Activated T-helper 1 cell treated with anti-CD3 and anti-CD28 coated beads, Interleukin-12 subunit alpha, Interleukin-12 subunit beta, Interleukin-2, Interleukin-4 antibody, amounts not matched to agents 30 ng/mL and 10 ng/mL and 1 ng/mL, durations not matched to agents 14 hours and 24 hours and 36 hours (primary cell): ENCODE measurements at regions not wholly inside any gene's neighbourhood (a gene's known extent, or its start where the extent isn't known, plus 50 kb on each side); places are given as distances from the start of the nearest gene placed in this dataset.

ENCODE experiments used
- DNase-seq: peaks from one replicate; pipeline ENCODE4 v3.0.0; 2021; ENCODE audit warnings: low spot score
- H3K27ac Mint-ChIP-seq: one replicate; pipeline ENCODE4 v1.8.0; 2021; ENCODE audit warnings: mild to moderate bottlenecking, mixed read lengths
- H3K27me3 Mint-ChIP-seq: one replicate; pipeline ENCODE4 v1.8.0; 2022; ENCODE audit warnings: mild to moderate bottlenecking, moderate library complexity, mixed read lengths; ENCODE audit not compliant: insufficient read depth
- H3K36me3 Mint-ChIP-seq: one replicate; pipeline ENCODE4 v1.8.0; 2021; ENCODE audit warnings: low read depth, mixed read lengths
- H3K4me1 Mint-ChIP-seq: one replicate; pipeline ENCODE4 v1.8.0; 2021; ENCODE audit warnings: low read depth, mixed read lengths
- H3K4me3 Mint-ChIP-seq: one replicate; pipeline ENCODE4 v1.8.0; 2021; ENCODE audit warnings: mild to moderate bottlenecking, moderate library complexity, mixed read lengths
- H3K9me3 Mint-ChIP-seq: one replicate; pipeline ENCODE4 v1.8.0; 2021; ENCODE audit warnings: mixed read lengths
- intact Hi-C: fragments of 100-400 bp; cut with micrococcal nuclease; formaldehyde crosslinking; loops from one replicate; pipeline ENCODE4 v1.15.1; 2024

DNA sequence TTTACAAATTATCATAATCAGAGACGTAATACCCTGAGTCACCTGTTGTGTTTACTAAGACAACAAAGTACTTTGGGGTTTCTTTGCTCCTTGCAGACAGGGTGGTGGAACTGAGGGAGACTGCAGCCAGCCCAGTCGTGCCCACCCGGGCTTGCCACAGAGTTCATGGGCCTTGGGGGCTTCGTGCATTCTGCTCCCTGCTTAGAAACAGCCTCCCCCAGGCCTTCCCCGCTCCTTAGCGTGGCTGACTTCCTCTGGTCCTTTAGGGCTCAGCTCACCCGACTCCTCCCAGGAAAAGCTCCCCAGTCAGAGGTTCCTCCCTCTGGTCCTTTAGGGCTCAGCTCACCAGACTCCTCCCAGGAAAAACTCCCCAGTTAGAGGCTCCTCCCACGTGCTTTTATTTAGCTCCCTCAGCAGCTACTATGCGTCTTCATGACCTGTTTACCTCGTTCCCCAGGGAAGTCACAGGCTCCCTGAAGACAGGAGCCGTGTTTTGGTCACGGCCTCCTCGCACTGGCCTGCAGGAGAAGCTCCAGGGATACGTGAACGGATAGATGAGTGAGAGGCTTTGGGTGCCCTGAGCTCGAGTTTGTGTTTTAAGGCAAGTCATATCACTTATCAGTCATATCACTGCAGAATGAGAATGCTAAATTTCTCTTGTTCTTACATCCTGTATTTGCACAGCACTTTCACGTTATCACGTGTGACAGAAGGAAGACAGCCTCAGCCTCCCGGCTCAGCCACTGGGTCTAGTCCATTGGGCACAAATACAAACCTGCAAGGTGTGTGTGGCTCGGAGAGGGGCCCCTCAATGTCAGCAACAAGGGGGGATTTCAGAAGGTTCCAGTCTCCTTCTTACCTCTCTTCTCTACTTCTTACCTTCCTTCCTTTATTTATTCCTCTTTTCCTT lies 52.7 kb upstream of the VIPR2 start:
- peak overlapping the region; percentile 76 for H3K4me3 Mint-ChIP-seq
- H3K27ac Mint-ChIP-seq, result peak overlapping the region; percentile 94
- H3K27me3 Mint-ChIP-seq, result peaks cover 3% of the 10 kb centered on the region
- DNase-seq, result peak; percentile 35
- H3K36me3 Mint-ChIP-seq, result no peaks in the 10 kb centered on the region
- H3K4me1 Mint-ChIP-seq, result peaks cover 36% of the 10 kb centered on the region
- intact Hi-C loops, result loop anchor here (1.0 to 2.0 kb wide), 4 partner anchors 53 to 493 kb away; partner anchors contain the start of genes NCAPG2 and VIPR2
- H3K9me3 Mint-ChIP-seq, result no peaks in the 10 kb centered on the region

- peak overlapping the region; percentile 21 for H3K27ac Mint-ChIP-seq
- H3K9me3 Mint-ChIP-seq, result no peaks in the 10 kb centered on the region
- no peak for DNase-seq
- intact Hi-C loops, result loop anchor here (2.0 kb wide), 3 partner anchors 52 to 492 kb away; partner anchors contain the start of genes NCAPG2 and VIPR2
- H3K36me3 Mint-ChIP-seq, result no peaks in the 10 kb centered on the region
- H3K4me1 Mint-ChIP-seq, result peaks cover 36% of the 10 kb centered on the region
- peaks cover 3% of the 10 kb centered on the region for H3K27me3 Mint-ChIP-seq
- no peak overlapping the region for H3K4me3 Mint-ChIP-seq
Measured at GRCh38 chr7:159196584-159196983, 51.9 kb upstream of the VIPR2 start.

DNA sequence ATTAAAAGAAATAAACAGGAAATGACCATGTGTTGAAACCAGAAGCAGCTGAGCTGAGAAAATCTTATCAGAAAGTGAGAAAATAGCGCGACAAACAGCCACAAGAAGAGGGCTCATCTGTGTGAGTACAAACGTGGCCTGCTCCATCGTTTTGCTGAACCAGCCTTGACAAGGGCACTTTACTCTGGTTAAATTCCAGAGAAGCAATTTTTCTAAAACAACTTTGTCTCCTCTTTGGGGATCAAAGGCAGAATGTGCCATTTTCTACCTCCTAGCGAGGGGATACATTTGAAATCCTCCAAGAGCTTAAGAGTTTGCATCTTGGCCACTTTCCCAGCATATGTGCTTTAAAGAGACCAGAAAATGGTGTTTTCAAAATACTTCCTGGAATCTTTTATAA lies 51.3 kb upstream of the VIPR2 start:
- Mint-ChIP-seq H3K9me3 (no peaks in the 10 kb centered on the region), H3K4me3 (no peak overlapping the region), H3K36me3 (no peaks in the 10 kb centered on the region), H3K27ac (no peak overlapping the region), H3K27me3 (peaks cover 3% of the 10 kb centered on the region), H3K4me1 (peaks cover 36% of the 10 kb centered on the region)
- intact Hi-C loops, result loop anchor here (2.0 kb wide), 3 partner anchors 51 to 491 kb away; partner anchors contain the start of genes NCAPG2 and VIPR2
- no peak for DNase-seq
